ENCODE measurements at regions not wholly inside any gene's neighbourhood (a gene's known extent, or its start where the extent isn't known, plus 50 kb on each side); places are given as distances from the start of the nearest gene placed in this dataset.

DNA sequence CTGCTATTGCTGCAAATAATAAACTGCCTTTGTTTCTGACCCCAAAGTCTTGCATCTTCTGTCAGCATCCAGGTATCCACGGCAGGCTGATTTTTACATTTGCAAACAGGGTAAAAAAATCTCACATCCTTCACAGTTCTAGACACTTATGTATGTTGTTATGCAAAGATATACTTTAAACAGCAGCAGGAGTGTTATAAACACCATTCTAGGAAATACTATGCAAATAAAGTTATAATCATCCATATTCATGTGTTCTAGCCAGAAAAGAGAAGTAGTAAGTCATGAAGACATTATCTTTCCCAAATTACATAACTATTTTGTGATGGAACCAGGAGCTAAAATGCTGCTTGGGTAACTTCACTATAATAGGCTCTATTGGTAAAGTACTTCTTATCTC lies 534.2 kb downstream of the LTN1 start:
- no peak for DNase-seq (ENCODE audit: low spot score)

DNA sequence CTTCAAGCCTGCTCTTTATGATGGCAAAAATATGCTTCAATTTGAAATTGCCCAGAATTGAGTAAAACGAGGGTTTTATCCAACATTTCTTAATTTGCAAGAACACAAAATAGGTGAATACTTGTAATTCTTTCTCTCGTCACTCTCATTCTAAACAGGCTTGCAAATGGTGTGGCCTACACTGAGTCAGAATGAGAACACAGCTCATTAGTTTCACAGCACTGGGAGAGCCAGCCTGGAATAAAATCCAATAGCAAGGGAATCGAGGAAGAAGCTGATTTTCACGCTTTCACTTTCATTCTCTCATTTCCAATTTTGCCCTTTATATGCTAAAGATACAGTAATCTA lies 537.5 kb downstream of the LTN1 start:
- DNase-seq (ENCODE audit: low spot score), result no peak

DNA sequence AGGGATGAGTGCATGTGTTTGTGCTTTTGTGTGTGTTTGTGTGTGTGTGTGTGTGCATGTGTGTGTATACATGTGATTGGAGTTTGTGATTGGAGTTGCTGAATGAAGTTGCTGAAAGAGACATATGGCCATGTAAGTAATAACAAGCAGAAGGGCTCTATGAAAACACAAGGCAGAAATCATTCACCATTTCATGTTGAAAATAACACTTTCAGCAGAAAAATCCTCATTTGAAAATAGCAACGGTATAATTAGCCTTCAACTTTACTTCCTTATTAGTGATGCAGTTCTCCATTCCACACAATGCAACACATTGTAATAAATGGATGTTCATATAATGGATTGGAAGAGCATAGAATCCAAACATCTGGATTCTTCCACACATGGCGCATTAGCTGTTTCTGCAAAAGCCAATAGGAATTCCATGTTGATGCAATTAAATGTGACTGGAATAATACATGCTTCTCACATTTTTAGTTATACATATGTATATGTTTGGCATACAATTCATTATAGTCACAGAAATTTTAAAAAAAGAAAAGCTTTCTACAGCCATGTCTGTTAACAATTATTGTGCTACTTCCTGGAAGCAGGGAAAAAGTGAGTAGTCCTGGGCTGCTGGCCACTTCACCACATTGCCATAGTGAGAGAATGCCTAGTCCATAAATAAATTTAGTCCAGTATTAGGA lies 538.0 kb downstream of the LTN1 start:
- DNase-seq (ENCODE audit: low spot score), result no peak

DNA sequence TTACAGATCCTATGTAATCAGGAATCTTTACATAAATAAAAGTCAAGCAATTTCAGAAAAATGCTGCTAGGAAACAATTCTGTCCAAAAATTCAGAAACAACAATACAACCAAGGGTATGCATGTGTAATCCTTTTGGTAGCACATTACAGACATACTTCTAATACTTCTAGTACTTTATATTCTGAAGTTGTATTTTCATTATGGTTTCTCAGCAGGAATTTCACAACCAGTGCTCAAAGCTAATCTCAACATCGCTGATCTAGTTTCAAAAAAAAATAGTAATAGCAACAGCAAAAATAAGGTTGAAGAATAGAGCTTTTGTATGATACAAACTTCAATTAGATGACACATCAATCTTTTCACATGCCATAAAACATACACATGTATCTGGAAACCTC lies 545.2 kb downstream of the LTN1 start:
- peak; percentile 14 for DNase-seq (ENCODE audit: low spot score)

DNA sequence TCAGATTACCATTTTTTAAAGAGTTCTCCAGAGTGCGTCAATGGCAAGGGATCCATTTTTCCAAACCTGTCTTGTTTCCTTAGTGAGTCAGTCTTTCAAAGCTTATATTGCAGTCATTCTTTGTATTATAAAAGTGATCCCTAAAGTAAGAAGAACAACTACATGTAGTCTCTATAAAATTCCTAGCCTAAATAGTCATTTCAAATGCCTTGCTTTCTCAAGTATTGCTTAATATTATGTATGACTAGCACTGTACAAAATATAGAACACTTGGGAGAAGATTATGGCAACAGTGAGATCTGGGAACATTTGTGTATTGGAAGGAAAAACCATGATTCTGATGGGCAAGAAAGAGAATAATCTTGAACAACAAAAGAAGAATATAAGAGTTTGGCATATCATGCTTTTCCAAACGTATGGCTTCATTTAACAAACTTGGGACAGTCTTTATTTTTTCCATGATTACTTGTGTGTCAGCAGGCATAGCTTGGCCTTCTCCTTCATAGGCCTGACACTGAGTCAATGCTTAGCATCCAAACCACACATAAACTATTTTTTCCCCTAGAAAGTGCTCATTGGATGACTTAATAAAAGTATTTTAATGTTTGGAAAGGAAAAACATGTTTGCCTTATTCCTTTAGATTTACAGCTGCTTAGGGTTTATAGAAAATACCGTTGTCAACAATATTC lies 547.4 kb downstream of the LTN1 start:
- no peak for DNase-seq (ENCODE audit: low spot score)

DNA sequence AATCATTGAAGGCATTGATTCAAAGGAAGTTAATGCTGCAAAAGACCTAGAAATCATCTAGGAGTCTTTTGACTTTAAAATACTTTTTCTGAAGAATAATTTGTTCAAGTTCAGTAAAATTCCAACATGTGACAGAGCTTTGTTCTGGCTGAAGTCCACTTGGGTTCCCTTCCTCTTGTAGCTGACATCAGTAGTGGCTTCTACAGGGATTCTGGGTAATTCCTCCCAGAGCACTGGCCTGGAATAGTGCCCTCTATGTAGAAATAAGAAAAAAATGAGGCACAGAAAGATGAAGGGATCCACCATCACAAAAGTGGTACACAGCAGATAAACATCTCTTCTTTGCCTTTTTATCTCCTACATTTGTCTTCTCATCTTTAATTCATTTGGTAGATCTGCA lies 548.1 kb downstream of the LTN1 start:
- DNase-seq (ENCODE audit: low spot score), result no peak

DNA sequence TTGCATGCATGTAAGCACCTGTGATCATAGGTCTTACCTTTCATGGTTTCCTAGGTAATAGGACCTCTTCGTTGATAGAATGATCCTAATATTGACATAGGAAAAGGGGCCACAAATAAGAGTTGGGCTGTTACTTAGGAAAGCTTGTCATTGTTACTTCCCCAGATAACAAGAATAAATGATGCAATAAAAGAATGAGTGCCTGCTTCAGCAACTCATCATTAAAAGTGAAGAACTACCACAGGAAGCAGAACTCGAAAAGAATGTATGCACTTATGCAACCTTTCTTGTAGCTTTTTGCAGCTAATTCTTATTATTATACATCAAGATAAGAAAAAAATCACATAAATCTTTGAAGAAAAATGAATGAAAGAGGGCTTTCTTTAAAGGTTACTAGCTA lies 548.6 kb downstream of the LTN1 start:
- DNase-seq (ENCODE audit: low spot score), result no peak

DNA sequence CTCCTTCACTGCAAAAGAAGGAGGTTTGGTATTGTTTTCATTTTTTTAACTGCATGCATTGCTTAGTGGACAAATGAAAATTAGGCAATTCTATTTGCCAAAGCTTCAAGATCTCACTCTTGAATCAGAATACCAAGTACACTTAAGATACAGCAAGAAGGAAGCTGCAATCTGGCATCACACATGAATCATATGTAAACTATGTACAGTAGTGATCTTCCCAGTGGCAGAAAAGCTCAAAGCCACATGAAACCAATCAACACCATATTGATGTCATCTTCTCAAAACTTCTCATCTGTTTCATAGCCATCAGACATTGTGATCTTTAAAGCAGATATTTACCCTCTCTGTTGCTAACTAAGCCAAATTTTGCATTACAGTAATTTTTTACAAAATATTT lies 550.1 kb downstream of the LTN1 start:
- no peak for DNase-seq (ENCODE audit: low spot score)

DNA sequence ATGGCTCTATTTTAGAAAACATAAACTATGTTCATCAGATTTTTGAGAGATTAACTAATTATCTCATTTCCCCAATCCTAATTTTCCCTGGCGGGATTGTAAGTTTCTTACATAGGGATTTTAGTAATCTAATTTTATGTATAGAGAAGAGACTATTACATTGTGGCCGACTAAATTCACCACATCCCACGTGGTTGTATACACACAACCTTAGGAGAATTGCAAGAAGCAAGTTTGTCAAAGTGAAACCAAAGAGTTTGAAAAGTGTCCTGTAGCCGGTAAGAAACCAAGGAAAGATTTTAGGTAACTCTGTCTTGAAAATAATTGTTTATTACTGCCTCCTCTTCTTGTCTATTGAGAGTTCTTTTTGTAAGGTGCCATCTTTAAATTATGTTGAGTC lies 550.6 kb downstream of the LTN1 start:
- DNase-seq (ENCODE audit: low spot score), result no peak

DNA sequence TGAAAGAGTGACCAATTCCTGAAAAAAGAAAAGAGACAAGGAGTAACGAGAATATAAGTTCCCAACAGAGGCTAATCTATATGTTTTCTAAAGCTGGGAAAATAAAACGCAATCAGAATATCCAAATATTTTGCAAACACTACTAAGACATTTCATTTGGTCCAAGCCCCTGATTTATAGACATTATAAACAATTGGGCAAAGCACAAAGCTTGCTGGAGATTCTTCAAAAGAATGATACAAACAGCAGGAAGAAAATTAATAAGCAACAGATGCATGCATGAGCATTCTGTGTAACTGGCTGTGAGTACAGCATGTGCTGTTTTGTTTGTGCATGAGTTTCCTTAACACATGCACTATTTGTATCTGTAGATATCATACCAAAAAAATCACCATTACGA lies 552.9 kb downstream of the LTN1 start:
- DNase-seq (ENCODE audit: low spot score), result no peak

DNA sequence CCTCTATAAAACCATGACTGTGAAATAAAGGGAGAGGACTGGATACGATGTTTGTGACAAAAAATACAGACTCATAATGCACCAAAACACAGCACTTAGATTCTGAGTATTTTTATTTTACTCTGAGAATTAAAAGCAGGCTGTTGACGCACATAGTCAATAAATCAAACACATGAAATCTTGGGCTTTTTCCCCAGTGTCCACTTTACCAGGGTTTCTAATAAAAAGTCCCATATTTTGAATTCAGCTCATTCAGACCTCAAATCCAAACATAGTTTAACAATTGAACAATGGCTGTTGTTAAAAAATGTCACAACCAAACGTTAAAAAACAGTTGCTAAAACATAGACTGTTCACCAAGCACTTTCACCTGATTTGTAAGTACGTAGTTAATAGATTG lies 553.4 kb downstream of the LTN1 start:
- DNase-seq (ENCODE audit: low spot score), result no peak

DNA sequence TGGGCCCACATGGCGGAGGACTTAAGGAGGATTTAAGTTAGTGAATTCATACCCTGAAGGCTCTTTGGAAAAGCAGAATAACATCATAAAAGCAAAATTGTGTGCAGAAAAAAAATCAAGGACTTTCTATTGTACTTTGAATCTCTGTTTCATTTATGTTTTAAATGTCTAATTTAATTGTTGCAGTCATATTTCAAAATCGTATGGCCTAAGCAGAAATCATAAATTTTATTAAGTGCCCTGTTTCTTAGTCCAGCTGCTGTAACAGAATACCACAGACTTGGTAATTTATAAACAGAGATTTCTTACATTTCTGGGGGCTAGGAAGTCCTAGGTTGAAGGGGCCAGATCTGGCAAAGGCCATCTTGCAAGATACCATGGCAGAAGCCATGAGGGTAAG lies 555.6 kb downstream of the LTN1 start:
- DNase-seq (ENCODE audit: low spot score), result no peak

DNA sequence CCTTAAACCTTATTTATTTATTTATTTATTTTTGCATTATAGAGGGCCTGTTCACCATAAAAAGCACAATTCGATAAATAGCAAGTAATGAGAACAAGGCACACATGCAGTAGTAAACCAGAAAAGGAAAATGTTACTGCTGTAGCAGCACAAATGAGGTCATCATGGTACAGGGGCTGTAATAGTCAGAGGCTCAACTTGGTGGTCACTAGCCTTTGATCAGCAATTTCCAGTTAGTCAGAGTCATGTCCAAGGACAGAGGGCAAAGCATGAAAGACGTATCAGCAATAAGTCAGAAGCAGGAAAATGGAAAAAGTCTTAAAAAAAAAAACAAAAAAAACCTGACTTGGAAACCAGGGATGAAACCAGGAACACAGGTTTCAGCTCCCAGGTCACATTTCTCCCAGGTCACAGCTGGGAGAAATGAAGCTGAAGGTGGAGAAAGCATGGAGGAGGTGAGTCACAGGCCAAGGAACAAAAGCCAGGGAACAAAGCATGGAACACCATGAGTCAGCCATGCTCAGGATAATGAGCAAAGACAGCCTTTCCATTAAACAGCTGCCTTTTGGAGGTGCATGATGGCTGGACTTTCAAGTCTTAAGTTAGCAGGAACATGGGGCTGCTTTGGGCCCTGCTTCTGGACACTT lies 556.3 kb downstream of the LTN1 start:
- no peak for DNase-seq (ENCODE audit: low spot score)

DNA sequence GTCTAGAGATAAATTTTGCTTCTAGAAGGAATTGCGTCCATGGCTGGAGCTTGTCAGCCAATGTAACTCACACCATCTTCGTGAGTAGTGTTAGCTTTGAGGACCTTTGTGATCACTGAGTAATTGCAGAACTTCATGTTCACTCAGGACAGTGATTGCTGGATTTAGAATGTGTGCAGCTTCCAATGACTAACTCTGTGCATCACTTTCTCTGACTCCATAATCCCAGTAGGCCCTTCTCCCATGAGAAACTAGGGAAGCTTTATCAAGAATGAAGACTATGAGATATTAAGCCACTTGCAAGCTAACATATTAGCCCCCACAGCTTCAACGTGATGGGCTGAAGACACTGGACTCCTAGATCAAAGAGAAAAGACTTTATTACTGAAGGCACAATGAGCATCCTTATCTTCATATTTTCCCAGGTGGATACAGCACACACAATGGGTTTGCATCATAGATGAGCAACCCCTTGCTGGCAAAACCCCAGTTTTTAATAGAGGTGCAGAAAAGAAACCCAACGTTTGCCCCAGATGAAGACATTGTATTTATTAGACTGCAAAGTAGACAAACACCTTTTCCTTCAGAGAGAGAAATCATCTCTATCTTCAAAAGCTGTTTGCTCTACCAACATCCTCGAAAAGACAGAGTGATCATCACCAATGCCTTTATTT lies 561.0 kb downstream of the LTN1 start:
- DNase-seq (ENCODE audit: low spot score), result no peak

DNA sequence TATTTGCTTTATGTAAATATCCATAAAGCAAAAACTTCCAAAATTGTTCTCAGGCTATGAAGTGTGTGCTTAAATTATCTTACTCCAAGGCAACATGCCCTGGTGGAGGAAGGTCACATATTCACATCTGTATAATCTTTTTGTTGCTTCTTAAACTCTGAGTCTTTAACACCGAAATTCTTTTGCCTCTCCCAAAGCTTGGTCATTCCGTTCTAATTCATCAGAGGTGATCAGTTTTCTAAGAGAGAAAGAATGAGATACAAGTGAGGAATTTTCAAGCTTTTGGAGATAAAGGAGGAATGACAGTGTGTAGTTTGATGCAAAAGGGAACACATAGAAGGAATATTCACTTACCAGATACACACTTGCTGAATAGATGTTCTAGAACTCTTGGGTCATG lies 561.7 kb downstream of the LTN1 start:
- no peak for DNase-seq (ENCODE audit: low spot score)

DNA sequence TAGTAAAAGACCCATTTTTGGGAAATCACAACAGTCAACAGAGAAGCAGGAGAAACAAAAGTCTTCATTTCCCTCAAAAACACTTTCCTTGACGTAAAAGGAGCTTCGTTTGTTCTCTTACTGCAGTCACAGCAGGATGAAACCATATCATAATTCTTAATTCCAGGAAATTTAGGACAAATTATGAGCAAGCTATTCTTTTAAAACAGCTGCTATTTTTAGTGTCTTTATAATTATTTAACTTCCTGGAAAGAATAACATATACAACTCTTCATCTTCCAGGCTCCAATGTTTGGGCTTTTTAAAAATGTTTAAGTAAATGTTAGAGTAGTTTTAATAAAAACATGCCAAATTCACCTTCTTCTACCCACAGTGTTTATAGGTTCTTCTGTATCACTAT lies 563.5 kb downstream of the LTN1 start:
- no peak for DNase-seq (ENCODE audit: low spot score)

DNA sequence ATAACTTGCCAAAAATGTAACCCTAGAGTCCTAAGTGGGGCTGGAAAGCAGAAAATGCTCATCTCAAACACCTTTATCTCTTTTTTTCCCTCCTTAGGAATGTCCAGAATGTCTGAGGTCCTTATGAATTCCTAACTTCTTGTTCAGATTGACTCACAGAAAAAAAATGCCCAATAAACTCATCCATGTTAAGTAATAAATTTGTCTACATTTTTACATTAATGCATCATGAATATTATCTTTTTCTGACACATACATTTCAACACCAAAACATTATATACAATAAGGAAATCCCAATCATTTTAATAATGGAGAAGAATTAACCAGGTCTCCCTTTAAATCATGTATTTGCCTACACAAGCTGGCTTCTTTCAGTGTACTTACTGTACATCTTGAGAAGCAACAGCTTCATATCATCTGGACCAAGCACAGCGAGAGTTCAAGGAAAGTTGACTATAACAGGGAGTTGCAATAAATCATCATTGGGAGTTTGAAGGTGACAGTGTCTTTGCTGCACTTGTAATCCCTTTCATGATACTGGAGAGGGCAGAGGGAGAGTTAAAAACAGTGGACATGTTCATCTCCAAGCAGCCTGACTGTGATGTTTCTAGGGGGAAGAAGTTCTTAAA lies 565.2 kb downstream of the LTN1 start:
- no peak for DNase-seq (ENCODE audit: low spot score)

DNA sequence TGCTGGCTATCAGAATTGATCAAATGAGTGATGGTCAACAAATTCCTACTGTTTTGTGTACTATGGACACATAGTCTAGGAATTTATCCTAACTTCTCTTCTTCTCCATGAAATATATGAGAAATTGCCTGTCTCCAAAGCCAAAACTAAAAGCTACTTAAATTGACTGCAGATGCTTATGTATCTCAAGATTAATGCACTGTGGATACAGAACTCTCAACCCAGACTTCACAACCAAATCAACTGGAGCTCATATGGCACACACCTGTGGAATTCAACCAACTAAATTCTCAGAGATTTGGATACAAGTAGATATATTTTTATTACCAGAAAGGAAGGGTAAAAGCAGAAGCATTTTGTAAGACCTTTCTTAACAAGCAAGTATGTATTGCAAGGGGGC lies 566.1 kb downstream of the LTN1 start:
- no peak for DNase-seq (ENCODE audit: low spot score)

DNA sequence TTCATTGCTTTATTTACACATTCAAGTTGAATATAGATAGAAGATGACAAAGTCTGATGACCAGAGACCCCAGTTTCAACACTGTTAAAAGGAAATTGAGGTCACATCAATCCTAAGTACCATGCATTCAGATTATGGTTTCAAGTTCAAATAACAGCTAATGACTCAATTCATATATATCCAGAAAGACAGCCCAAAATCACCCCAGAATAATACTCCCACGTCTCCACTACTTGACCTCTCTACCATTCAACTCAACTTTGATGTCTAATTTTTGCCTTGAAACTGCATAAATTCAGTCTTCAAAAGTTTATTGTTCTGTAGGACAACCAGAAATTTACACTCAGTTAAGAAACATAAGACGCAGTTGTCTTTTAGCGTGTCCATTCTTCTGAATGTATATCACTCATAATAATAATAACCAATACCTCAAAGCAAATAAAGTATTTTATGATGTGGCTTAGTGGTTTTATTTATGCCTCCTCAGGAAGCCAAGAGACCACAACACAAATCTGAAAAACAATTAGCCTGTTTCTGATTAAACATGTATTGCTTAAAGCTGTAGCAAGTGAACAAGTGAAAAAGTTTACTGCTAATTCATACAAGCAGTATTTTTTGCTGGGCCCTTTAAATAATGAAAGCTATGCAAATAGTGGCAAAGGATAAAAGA lies 569.0 kb downstream of the LTN1 start:
- DNase-seq (ENCODE audit: low spot score), result no peak

DNA sequence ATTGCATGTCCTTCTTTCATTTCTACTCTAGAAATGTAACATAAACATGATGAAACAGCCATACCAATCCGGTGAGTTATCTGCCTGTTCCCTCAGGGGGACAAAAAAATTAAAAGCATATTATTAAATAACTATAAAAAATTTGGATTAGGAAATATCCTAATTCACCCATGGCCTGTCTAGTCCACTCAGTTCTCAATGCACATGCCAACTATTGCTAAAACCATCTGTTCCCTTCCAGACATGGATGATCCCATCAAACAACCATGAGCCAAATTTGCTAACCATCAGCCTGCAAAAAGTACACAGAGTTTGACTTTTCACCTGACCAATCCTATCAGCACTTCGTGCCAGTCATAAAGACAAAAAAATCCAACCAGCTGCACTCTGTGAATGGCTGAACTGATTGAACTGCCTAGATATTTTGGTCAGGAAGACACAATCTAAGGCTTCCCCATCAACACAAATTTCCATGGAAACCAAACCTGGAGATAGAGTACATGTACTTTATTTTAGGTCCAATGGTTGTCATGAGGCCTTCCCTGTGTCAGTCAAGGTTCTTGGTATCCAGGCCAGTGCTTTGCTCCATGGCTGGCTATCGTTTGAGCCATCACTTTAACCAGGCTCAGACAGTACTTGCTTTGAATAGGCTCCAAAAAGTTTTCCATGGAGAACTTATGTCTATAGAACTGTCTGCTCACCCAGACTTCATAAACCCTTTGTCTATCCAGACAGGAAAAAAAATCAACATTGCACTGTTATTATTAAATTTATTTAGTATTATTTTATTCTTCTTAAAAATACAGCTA lies 570.8 kb downstream of the LTN1 start:
- no peak for DNase-seq (ENCODE audit: low spot score)

DNA sequence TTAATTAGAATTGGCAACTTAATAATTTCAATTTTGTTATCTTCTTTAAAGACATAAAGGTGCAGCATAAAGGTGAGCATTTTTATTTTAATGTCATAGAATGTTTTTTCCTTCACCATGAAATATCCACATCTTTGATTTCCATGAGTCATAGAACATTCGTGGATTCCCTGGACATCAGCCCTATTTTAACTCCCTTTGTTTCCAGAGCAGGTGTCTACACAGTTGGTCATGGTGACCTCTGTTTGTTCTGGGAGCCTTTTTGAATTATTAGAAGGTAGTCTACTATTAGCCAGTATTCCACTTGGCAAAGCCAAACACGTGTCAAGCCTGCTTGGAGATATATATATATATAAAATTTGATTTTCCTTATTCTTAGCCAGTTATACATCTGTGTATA lies 572.9 kb downstream of the LTN1 start:
- no peak for DNase-seq (ENCODE audit: low spot score)

Measured in COLO829 (cell line).